Endometrial microvascular endothelial cells (primary cell): ENCODE measurements at regions not wholly inside any gene's neighbourhood (a gene's known extent, or its start where the extent isn't known, plus 50 kb on each side); places are given as distances from the start of the nearest gene placed in this dataset.
"Not testable (repeated sequence)": the region's sequence is repeated elsewhere in the genome, so short reads cannot be mapped to it uniquely, and the experiment has no call there.

ENCODE experiments used
- in situ Hi-C: cut with HindIII; loops from 2 replicates; pipeline ENCODE4 v1.10.0; 2017; ENCODE audit warnings: low sequenced_read_pairs, low pct_unique_long_range_greater_than_20kb; ENCODE audit errors: inconsistent ontology term

- in situ Hi-C loops: loop anchor here (10.0 kb wide), 1 partner anchor 52 kb away; no protein-coding TSS in a partner anchor
These were observed 111.2 kb downstream of the KCNRG start for GRCh38 chr13:50126263-50126992.

GRCh38 chr13:50126993-50127725 lies 111.9 kb downstream of the KCNRG start:
- in situ Hi-C loops: loop anchor here (10.0 kb wide), 1 partner anchor 52 kb away; no protein-coding TSS in a partner anchor

GRCh38 chr13:50127726-50128291 lies 112.6 kb downstream of the KCNRG start:
- in situ Hi-C loops: loop anchor here (10.0 kb wide), 1 partner anchor 53 kb away; no protein-coding TSS in a partner anchor

GRCh38 chr13:50128428-50128931 lies 113.2 kb downstream of the KCNRG start:
- in situ Hi-C loops: loop anchor here (10.0 kb wide), 1 partner anchor 54 kb away; no protein-coding TSS in a partner anchor

- in situ Hi-C loops: loop anchor here (10.0 kb wide), 1 partner anchor 54 kb away; no protein-coding TSS in a partner anchor
These were observed 113.9 kb downstream of the KCNRG start for GRCh38 chr13:50129081-50129705.

DNA sequence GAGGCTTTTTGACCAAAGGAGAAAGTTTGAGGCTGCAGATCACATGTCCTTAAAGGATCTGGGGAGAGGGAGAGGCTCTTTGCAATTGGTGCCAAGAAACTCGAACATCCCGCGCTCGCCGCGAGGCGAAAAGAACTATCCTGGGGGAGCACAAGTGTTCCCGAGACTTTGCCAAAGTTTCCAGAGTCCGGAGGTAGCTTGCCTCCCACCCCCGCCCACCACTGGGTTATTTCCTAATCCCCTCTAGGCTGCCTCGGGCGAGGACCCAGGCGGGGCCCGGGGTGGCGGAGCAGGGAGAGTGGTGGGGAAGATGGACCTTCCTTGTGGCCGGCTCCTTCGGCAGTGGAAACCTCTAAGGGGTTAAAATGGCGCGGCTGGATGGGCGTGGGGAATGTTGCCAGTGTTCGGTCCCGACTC lies 114.5 kb downstream of the KCNRG start:
- in situ Hi-C loops: loop anchor here (10.0 kb wide), 1 partner anchor 55 kb away; no protein-coding TSS in a partner anchor

DNA sequence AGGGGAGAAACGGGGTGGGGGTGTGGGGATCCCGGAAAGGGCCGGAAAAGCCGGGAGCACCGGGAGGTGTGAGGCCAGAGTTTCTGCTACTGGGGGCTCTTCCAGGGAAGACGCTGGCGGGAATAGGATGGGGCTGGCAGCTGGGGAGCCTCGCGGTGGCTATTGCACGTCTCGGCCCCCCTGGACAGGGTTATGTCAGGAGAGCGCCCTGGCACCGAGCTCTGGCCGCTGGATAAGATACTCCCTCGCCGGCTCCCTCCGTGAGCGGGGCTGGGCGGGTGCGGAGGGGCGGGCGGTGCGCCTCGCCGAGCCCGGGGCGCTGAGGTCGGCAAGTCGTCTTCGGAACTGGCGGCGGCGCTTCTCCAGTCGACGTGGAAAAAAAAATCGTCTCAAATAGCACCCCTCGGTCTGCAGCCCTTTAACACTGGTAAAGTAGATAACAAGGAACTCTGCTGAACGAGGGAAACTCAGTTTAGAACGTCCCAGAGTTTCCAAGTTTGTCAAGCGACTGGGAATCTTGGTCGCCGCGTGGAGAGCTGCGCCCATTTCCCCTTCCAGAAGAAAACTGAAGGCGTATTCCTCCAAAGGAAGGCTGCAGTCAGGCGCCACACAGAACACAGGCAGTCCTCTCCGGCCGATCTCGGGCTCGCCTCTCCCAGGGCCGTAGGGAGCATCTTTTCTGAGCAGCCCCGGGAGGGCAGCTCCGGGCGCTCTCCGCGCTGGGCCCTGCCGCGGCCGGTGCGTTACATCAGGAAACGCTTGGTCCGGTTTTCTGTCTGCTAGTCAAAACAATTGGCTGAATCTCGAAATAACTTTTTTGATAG lies 115.1 kb downstream of the KCNRG start:
- in situ Hi-C loops: no loop called here

DNA sequence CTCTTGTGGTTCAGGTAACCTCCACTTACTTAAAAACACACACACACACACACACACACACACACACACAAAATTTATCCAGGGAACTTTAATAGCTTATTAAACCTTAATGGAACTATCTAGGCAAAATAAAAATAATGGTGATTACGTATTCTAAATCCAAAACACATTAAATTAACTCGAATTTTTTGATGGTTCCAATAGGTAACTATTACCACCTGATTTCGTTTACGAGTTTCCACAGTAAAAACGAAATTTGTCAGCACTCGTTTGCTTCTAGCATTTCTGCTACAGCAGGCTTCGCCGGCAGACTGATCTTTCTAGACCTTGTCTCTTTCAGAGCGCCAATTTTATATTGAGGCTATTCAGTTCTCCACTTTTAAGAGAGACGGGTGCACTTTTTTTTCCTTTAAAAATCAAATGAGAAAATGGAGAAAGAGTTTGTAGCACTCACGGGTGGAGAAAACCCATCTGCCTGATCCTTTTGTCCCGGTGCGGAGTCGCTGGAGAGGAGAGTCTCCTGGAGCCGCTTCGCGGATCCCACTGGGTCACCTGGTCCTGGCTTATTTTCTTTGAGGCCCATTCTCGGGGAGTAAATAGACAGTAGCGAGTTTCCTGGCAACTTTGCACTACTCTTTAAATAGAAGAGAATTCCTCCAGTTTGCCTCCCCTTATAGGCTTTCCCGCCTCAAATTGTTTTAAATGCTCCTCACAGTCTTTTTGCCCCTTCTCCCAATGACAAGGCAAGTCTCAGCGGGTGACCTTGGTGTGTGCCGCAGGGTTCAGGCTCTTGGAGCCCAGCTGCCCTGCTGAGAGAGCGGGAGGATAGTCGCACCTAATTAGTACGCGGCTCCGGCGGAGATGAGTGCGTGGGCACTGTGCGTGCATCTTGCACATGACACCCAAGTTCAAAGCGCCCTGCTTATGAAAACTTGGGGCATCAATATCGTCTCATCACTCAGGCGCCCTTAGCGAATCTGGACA lies 117.0 kb downstream of the KCNRG start:
- in situ Hi-C loops: no loop called here

GRCh38 chr13:50132904-50133357 lies 117.7 kb downstream of the KCNRG start:
- in situ Hi-C loops: no loop called here

GRCh38 chr13:50133358-50133953 lies 118.2 kb downstream of the KCNRG start:
- in situ Hi-C loops: no loop called here

GRCh38 chr13:50136226-50136625 lies 121.0 kb downstream of the KCNRG start:
- in situ Hi-C loops: no loop called here

GRCh38 chr13:50136678-50137077 lies 121.4 kb downstream of the KCNRG start:
- in situ Hi-C loops: no loop called here

DNA sequence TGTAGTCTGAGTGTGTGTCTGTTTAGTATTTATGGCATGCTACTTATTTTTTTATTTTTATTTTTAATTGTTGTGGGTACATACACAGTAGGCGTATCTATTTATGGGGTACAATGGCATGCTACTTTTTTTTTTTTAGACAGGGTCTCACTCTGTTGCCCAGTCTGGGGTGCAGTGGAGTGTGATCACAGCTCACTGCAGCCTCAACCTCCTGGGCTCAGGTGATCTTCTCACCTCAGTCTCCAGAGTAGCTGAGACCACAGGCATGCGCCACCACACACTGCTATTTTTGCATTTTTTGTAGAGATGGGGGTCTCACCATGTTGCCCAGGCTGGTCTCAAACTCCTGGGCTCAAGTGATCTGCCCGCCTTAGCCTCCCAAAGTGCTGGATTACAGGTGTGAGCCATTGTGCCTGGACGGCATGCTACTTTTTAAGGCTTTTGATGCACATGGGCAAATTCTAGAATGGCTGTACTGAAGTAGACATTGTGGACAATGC lies 124.2 kb downstream of the KCNRG start:
- in situ Hi-C loops: not testable (repeated sequence)

DNA sequence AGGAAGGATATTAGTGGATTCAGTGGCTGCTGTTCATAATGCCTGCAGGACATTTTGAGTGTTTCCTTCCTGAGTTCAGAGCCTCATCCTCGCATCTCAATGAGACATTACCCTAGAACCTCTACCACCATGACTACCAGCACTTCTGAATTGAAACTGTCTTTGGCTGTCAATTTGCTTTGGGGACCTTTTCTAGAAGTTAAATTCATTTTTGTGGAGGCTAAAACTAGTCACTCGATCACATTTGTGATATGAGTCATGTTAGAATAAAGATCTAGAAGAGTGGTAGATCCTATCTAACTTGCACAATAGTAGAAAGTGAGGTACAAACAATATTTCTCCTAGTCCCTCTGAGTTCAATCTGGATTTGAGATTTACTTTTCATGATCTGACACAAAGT lies 124.9 kb downstream of the KCNRG start:
- in situ Hi-C loops: no loop called here

DNA sequence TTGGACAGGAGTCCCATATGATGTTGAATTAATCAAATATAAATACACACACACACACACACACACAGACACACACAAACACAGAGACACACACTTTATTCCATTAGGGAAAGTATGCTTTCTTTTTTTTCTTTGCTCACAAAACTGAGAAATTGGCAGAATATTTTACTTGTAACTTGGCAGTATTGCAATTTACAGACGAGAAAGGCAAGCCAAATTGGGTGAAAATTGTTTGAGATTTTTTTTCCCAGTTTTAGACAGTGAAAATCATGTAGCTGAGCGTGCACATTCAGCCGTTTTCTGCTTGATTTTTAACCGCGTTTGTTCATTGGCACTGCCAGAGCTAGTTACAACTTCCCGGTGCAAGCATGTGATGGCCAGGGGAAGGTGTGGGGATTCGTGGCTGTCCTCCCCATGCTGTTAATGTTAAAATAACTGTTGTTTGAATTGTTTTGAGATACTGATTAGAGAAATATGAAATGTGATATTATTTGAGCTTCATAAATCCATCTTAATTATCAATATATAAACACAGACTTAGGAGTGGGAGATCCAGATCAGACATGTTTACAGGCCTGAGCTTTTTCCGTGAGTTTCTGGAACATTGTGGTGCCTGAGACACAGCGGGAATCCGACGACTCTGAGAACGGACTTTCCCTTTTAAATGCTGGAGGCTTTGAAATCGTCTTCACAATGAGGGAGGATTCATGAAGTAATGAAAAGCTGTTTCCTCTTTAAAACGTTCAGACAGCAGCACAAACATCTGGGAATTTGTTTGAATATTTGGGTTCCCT lies 125.5 kb downstream of the KCNRG start:
- in situ Hi-C loops: no loop called here
